ENCODE measurements at regions not wholly inside any gene's neighbourhood (a gene's known extent, or its start where the extent isn't known, plus 50 kb on each side); places are given as distances from the start of the nearest gene placed in this dataset.

- TF ChIP-seq TAF1 (IDR thresholded peaks at IDR 0.05; ENCODE audit: low read depth, low read length) (no peak), POLR2AphosphoS5 (IDR thresholded peaks at IDR 0.05; ENCODE audit: low read depth, low read length) (no peak), POLR2A (IDR thresholded peaks at IDR 0.05; ENCODE audit: low read depth, low read length) (no peak), PAX5 (IDR thresholded peaks at IDR 0.05; ENCODE audit: insufficient read depth, low read length, severe bottlenecking) (no peak), POU2F2 (IDR thresholded peaks at IDR 0.05; ENCODE audit: low read depth, low read length) (no peak), SPI1 (IDR thresholded peaks at IDR 0.05; ENCODE audit: low read depth, low read length) (no peak)
Observed at GRCh38 chr4:161329852-161330251, 833.9 kb downstream of the FSTL5 start.
